ENCODE measurements at regions not wholly inside any gene's neighbourhood (a gene's known extent, or its start where the extent isn't known, plus 50 kb on each side); places are given as distances from the start of the nearest gene placed in this dataset.
A peak's percentile ranks its signal among the peaks of the same experiment; 100 is the strongest.

GRCh38 chrX:69388526-69388925, 115.6 kb upstream of the NALF2 start:
- Histone ChIP-seq H3K4me1 (no peaks in the 10 kb centered on the region), H3K36me3 (no peaks in the 10 kb centered on the region), H3K27ac (no peak overlapping the region), H3K27me3 (replicated peaks in 1 of 7) (peaks cover 0 to 60% (median 0%) of the 10 kb centered on the region in 7 donors), H3K4me3 (no peak overlapping the region), H3K9me3 (no peaks in the 10 kb centered on the region)
- no peak for DNase-seq
- intact Hi-C loops (cut with DNase I; ENCODE audit: low total_unique reads) = no loop called here
- TF ChIP-seq POLR2AphosphoS5 (IDR thresholded peaks at IDR 0.05) (no peak), POLR2A (IDR thresholded peaks at IDR 0.05) (no peak), CTCF (IDR thresholded peaks at IDR 0.05 in 8 of 11, conservative IDR thresholded peaks at IDR 0.05 in 3 of 11) (no peak)
- 7 to 34% (median 11%) methylated on average over 2 to 5 of the region's 5 CpGs for WGBS, 5 donors

GRCh38 chrX:69387567-69388487, 116.3 kb upstream of the NALF2 start:
- no peak for DNase-seq
- Histone ChIP-seq H3K4me1 (no peaks in the 10 kb centered on the region), H3K4me3 (no peak overlapping the region), H3K27ac (no peak overlapping the region), H3K36me3 (no peaks in the 10 kb centered on the region), H3K9me3 (no peaks in the 10 kb centered on the region), H3K27me3 (replicated peaks in 1 of 7) (peaks cover 0 to 59% (median 0%) of the 10 kb centered on the region in 7 donors)
- intact Hi-C loops (cut with DNase I; ENCODE audit: low total_unique reads) = no loop called here
- WGBS, 5 donors = 26 to 35% (median 29%) methylated on average over 7 to 13 of the region's 13 CpGs
- TF ChIP-seq POLR2AphosphoS5 (IDR thresholded peaks at IDR 0.05) (no peak), CTCF (IDR thresholded peaks at IDR 0.05 in 8 of 11, conservative IDR thresholded peaks at IDR 0.05 in 3 of 11) (peak in 10 of 11 experiments; percentile 7 to 65 (median 56)), POLR2A (IDR thresholded peaks at IDR 0.05) (no peak)

GRCh38 chrX:69386681-69387080, 117.4 kb upstream of the NALF2 start:
- TF ChIP-seq CTCF (IDR thresholded peaks at IDR 0.05 in 8 of 11, conservative IDR thresholded peaks at IDR 0.05 in 3 of 11) (no peak), POLR2A (IDR thresholded peaks at IDR 0.05) (no peak), POLR2AphosphoS5 (IDR thresholded peaks at IDR 0.05) (no peak)
- intact Hi-C loops (cut with DNase I; ENCODE audit: low total_unique reads) = no loop called here
- H3K27me3 ChIP-seq (replicated peaks in 1 of 7) = peaks cover 0 to 49% (median 0%) of the 10 kb centered on the region in 7 donors

GRCh38 chrX:69379412-69379811, 124.7 kb upstream of the NALF2 start:
- TF ChIP-seq POLR2A (IDR thresholded peaks at IDR 0.05) = no peak
- Histone ChIP-seq H3K27ac (no peak overlapping the region), H3K4me1 (no peaks in the 10 kb centered on the region), H3K4me3 (no peak overlapping the region), H3K36me3 (no peaks in the 10 kb centered on the region), H3K27me3 (replicated peaks in 1 of 7) (peaks cover 0 to 20% (median 0%) of the 10 kb centered on the region in 7 donors), H3K9me3 (peaks cover 0 to 22% (median 14%) of the 10 kb centered on the region in 8 donors)
- DNase-seq = no peak
- WGBS, 5 donors = 86 to 100% (median 90%) methylated on average over 2 to 3 of the region's 3 CpGs
- intact Hi-C loops (cut with DNase I; ENCODE audit: low total_unique reads) = no loop called here

More at GRCh38 chrX:69386681-69387080, 117.4 kb upstream of the NALF2 start:
- no peaks in the 10 kb centered on the region for H3K36me3 ChIP-seq
- DNase-seq = no peak
- WGBS, 5 donors = 66 to 89% (median 86%) methylated on average over 2 of the region's 2 CpGs
- no peaks in the 10 kb centered on the region for H3K9me3 ChIP-seq
- no peak overlapping the region for H3K27ac ChIP-seq
- no peak overlapping the region for H3K4me3 ChIP-seq
- no peaks in the 10 kb centered on the region for H3K4me1 ChIP-seq
